ENCODE measurements at regions not wholly inside any gene's neighbourhood (a gene's known extent, or its start where the extent isn't known, plus 50 kb on each side); places are given as distances from the start of the nearest gene placed in this dataset.

- no peaks in the 10 kb centered on the region for H3K27me3 ChIP-seq
- no peaks in the 10 kb centered on the region for H3K4me1 ChIP-seq
- no peak for TF ChIP-seq CTCF (IDR thresholded peaks at IDR 0.05)
- H3K9me3 ChIP-seq, result peaks cover 0 to 8% of the 10 kb centered on the region in 2 donors
- H3K4me3 ChIP-seq, result no peak overlapping the region
- H3K27ac ChIP-seq, result no peak overlapping the region
- no peak for DNase-seq (ENCODE audit: low spot score)
- no peaks in the 10 kb centered on the region for H3K36me3 ChIP-seq
These were observed 106.0 kb upstream of the GRXCR1 start for GRCh38 chr4:42786350-42787078.

GRCh38 chr4:42785817-42786216, 106.7 kb upstream of the GRXCR1 start:
- no peak for TF ChIP-seq CTCF (IDR thresholded peaks at IDR 0.05)
- no peak for DNase-seq (ENCODE audit: low spot score)
- Histone ChIP-seq H3K27ac (no peak overlapping the region), H3K4me1 (no peaks in the 10 kb centered on the region), H3K9me3 (peaks cover 0 to 8% of the 10 kb centered on the region in 2 donors), H3K36me3 (no peaks in the 10 kb centered on the region), H3K4me3 (no peak overlapping the region), H3K27me3 (no peaks in the 10 kb centered on the region)

GRCh38 chr4:42781315-42781714, 111.2 kb upstream of the GRXCR1 start:
- Histone ChIP-seq H3K4me3 (no peak overlapping the region), H3K27ac (no peak overlapping the region), H3K36me3 (no peaks in the 10 kb centered on the region), H3K4me1 (no peaks in the 10 kb centered on the region), H3K27me3 (no peaks in the 10 kb centered on the region), H3K9me3 (peaks cover 0 to 8% of the 10 kb centered on the region in 2 donors)
- no peak for DNase-seq (ENCODE audit: low spot score)
- no peak for TF ChIP-seq CTCF (IDR thresholded peaks at IDR 0.05)

GRCh38 chr4:42778349-42778748, 114.2 kb upstream of the GRXCR1 start:
- no peaks in the 10 kb centered on the region for H3K9me3 ChIP-seq
- DNase-seq (ENCODE audit: low spot score), result no peak
- no peak for TF ChIP-seq CTCF (IDR thresholded peaks at IDR 0.05)
- H3K27ac ChIP-seq, result no peak overlapping the region
- H3K27me3 ChIP-seq, result no peaks in the 10 kb centered on the region
- no peak overlapping the region for H3K4me3 ChIP-seq
- no peaks in the 10 kb centered on the region for H3K36me3 ChIP-seq
- H3K4me1 ChIP-seq, result no peaks in the 10 kb centered on the region

GRCh38 chr4:42768125-42768748, 111.3 kb upstream of the ATP8A1 start:
- Histone ChIP-seq H3K9me3 (no peaks in the 10 kb centered on the region), H3K27me3 (no peaks in the 10 kb centered on the region), H3K4me1 (no peaks in the 10 kb centered on the region), H3K27ac (no peak overlapping the region), H3K36me3 (no peaks in the 10 kb centered on the region), H3K4me3 (no peak overlapping the region)
- no peak for DNase-seq (ENCODE audit: low spot score)
- no peak for TF ChIP-seq CTCF (IDR thresholded peaks at IDR 0.05)

Measured in right atrium auricular region (tissue), 2 donors.